ENCODE measurements at regions not wholly inside any gene's neighbourhood (a gene's known extent, or its start where the extent isn't known, plus 50 kb on each side); places are given as distances from the start of the nearest gene placed in this dataset.

- peak in 1 of 3 experiments; percentile 21 for TF ChIP-seq CTCF (optimal IDR thresholded peaks at IDR 0.05 in 1 of 3, IDR thresholded peaks at IDR 0.05 in 1 of 3, conservative IDR thresholded peaks at IDR 0.05 in 1 of 3; ENCODE audit: extremely low read depth in 1 of 3, insufficient read depth in 2 of 3, low read length in 3 of 3)
- no peak for TF ChIP-seq EZH2 (IDR thresholded peaks at IDR 0.05; ENCODE audit: low read length)
- Histone ChIP-seq H3K79me2 (ENCODE audit: control insufficient read depth, insufficient read depth, low read length) (no peaks in the 10 kb centered on the region), H3K9me1 (ENCODE audit: control insufficient read depth, extremely low read depth, insufficient read depth, low read length) (no peaks in the 10 kb centered on the region), H4K20me1 (ENCODE audit: control insufficient read depth, extremely low read depth, insufficient read depth, low read length) (no peaks in the 10 kb centered on the region), H3K4me1 (ENCODE audit: control insufficient read depth, extremely low read depth, insufficient read depth, low read length) (no peaks in the 10 kb centered on the region), H3K9ac (ENCODE audit: control insufficient read depth, extremely low read depth, insufficient read depth, low read length) (no peak overlapping the region), H3K4me3 (ENCODE audit: control insufficient read depth in 2 of 3, extremely low read depth in 1 of 3, insufficient read depth in 2 of 3, low read depth in 1 of 3, low read length in 3 of 3) (no peak overlapping the region), H3K9me3 (ENCODE audit: control insufficient read depth, low read depth, low read length) (no peaks in the 10 kb centered on the region), H3K36me3 (ENCODE audit: control insufficient read depth in 2 of 2, extremely low read depth in 1 of 2, insufficient read depth in 2 of 2, low read length in 2 of 2) (no peaks in the 10 kb centered on the region), H3K27me3 (ENCODE audit: control insufficient read depth, extremely low read depth, insufficient read depth, low read length) (no peaks in the 10 kb centered on the region), H2AFZ (ENCODE audit: control insufficient read depth, low read length) (no peak overlapping the region), H3K4me2 (ENCODE audit: control insufficient read depth, extremely low read depth, insufficient read depth, low read depth, low read length) (no peak overlapping the region), H3K27ac (ENCODE audit: control insufficient read depth, insufficient read depth, low read length) (no peak overlapping the region)
- dilution Hi-C loops (cut with MboI; ENCODE audit: extremely low pct_ligation_motif_present, low sequenced_read_pairs): no loop called here
- FAIRE-seq (no peak), DNase-seq (ENCODE audit: low read depth, low spot score) (no peak)
These were observed 323.6 kb downstream of the MRPL39 start for GRCh38 chr21:25283720-25284119.

- no peak overlapping the region for H3K27ac ChIP-seq (ENCODE audit: control insufficient read depth, insufficient read depth, low read length)
- H3K36me3 ChIP-seq (ENCODE audit: control insufficient read depth in 2 of 2, extremely low read depth in 1 of 2, insufficient read depth in 2 of 2, low read length in 2 of 2): no peaks in the 10 kb centered on the region
- no peaks in the 10 kb centered on the region for H3K27me3 ChIP-seq (ENCODE audit: control insufficient read depth, extremely low read depth, insufficient read depth, low read length)
- H2AFZ ChIP-seq (ENCODE audit: control insufficient read depth, low read length): no peak overlapping the region
- H3K4me1 ChIP-seq (ENCODE audit: control insufficient read depth, extremely low read depth, insufficient read depth, low read length): no peaks in the 10 kb centered on the region
- no peak for DNase-seq (ENCODE audit: low read depth, low spot score)
- no peak for FAIRE-seq
- H3K9me3 ChIP-seq (ENCODE audit: control insufficient read depth, low read depth, low read length): no peaks in the 10 kb centered on the region
- no peak overlapping the region for H3K4me3 ChIP-seq (ENCODE audit: control insufficient read depth in 2 of 3, extremely low read depth in 1 of 3, insufficient read depth in 2 of 3, low read depth in 1 of 3, low read length in 3 of 3)
- H3K4me2 ChIP-seq (ENCODE audit: control insufficient read depth, extremely low read depth, insufficient read depth, low read depth, low read length): no peak overlapping the region
- dilution Hi-C loops (cut with MboI; ENCODE audit: extremely low pct_ligation_motif_present, low sequenced_read_pairs): no loop called here
- TF ChIP-seq EZH2 (IDR thresholded peaks at IDR 0.05; ENCODE audit: low read length): no peak
- no peak for TF ChIP-seq CTCF (optimal IDR thresholded peaks at IDR 0.05 in 1 of 3, IDR thresholded peaks at IDR 0.05 in 1 of 3, conservative IDR thresholded peaks at IDR 0.05 in 1 of 3; ENCODE audit: extremely low read depth in 1 of 3, insufficient read depth in 2 of 3, low read length in 3 of 3)
- no peaks in the 10 kb centered on the region for H3K79me2 ChIP-seq (ENCODE audit: control insufficient read depth, insufficient read depth, low read length)
- H4K20me1 ChIP-seq (ENCODE audit: control insufficient read depth, extremely low read depth, insufficient read depth, low read length): no peaks in the 10 kb centered on the region
- H3K9me1 ChIP-seq (ENCODE audit: control insufficient read depth, extremely low read depth, insufficient read depth, low read length): no peaks in the 10 kb centered on the region
- no peak overlapping the region for H3K9ac ChIP-seq (ENCODE audit: control insufficient read depth, extremely low read depth, insufficient read depth, low read length)
These were observed 326.1 kb downstream of the MRPL39 start for GRCh38 chr21:25281134-25281533.

All from keratinocyte (primary cell).